Upper lobe of left lung (tissue), 6 donors: ENCODE measurements at regions not wholly inside any gene's neighbourhood (a gene's known extent, or its start where the extent isn't known, plus 50 kb on each side); places are given as distances from the start of the nearest gene placed in this dataset.
"Not testable (repeated sequence)": the region's sequence is repeated elsewhere in the genome, so short reads cannot be mapped to it uniquely, and the experiment has no call there.

ENCODE experiments used
- ATAC-seq, 2 donors: fragments of 200-7000 bp; cut with Tn5 transposase; one replicate each; pipeline ENCODE4 v1.9.1; 2022; ENCODE audit warnings: mild to moderate bottlenecking in 2 of 2, moderate library complexity in 2 of 2; ENCODE audit not compliant: low FRiP score in 2 of 2
- DNase-seq, 2 donors: peaks; one replicate each; pipeline ENCODE4 v3.0.0-alpha.2; 2019 to 2020
- H3K27ac ChIP-seq, 4 donors: fragments of 200-600 bp; sonication (generic); one replicate each; pipeline ENCODE4 v1.5.1; 2016 to 2019
- H3K27me3 ChIP-seq, 4 donors: fragments of 200-600 bp; sonication (generic); one replicate each; pipeline ENCODE4 v1.5.1; 2017 to 2019
- H3K36me3 ChIP-seq, 4 donors: fragments of 200-600 bp; sonication (generic); one replicate each; pipeline ENCODE4 v1.5.1; 2016 to 2019
- H3K4me1 ChIP-seq, 4 donors: fragments of 200-600 bp; sonication (generic); one replicate each; pipeline ENCODE4 v1.5.1; 2018 to 2019
- H3K4me3 ChIP-seq, 4 donors: fragments of 200-600 bp; sonication (generic); one replicate each; pipeline ENCODE4 v1.5.1; 2017 to 2019; ENCODE audit warnings: mild to moderate bottlenecking in 2 of 4, moderate library complexity in 1 of 4
- H3K9me3 ChIP-seq, 4 donors: fragments of 200-600 bp; sonication (generic); one replicate each; pipeline ENCODE4 v1.5.1; 2018 to 2019
- CTCF ChIP-seq, 6 experiments: fragments of 450-650 bp in 4 of 6; fragments of 200-600 bp in 2 of 6; sonication (generic) in 2 of 6; IDR thresholded peaks; one replicate each; pipeline ENCODE4 v1.5.1; 2016 to 2019; ENCODE audit warnings: antibody characterized with exemption in 6 of 6
- EP300 ChIP-seq, 4 donors: sonication (generic); formaldehyde crosslinking; IDR thresholded peaks; one replicate each; pipeline ENCODE4 v1.5.1; 2017; ENCODE audit warnings: antibody characterized with exemption in 4 of 4, control low read depth in 2 of 4
- POLR2A ChIP-seq, 4 donors: fragments of 450-650 bp; IDR thresholded peaks; one replicate each; pipeline ENCODE4 v1.5.1; 2016 to 2017; ENCODE audit warnings: antibody characterized with exemption in 4 of 4, mild to moderate bottlenecking in 2 of 4
- POLR2AphosphoS5 ChIP-seq, 2 donors: sonication (generic); formaldehyde crosslinking; IDR thresholded peaks; one replicate each; pipeline ENCODE4 v1.5.1; 2017; ENCODE audit warnings: antibody characterized with exemption in 2 of 2
- WGBS, 2 donors: methylation state at CpG; one replicate each; pipeline ENCODE4 v1.1.5; 2017 to 2018; 5-methylcytosine and 5-hydroxymethylcytosine counted together
- donor health status: DM: no; HTN: no; CAD: no; lungs with moderate emphysema.
- donor health status: DM: no; HTN: yes; CAD: no; lungs with severe emphysema.

- Histone ChIP-seq H3K4me3 (no peak overlapping the region), H3K36me3 (no peaks in the 10 kb centered on the region), H3K9me3 (no peaks in the 10 kb centered on the region), H3K27me3 (peaks cover 0 to 2% (median 0%) of the 10 kb centered on the region in 4 donors), H3K4me1 (no peaks in the 10 kb centered on the region), H3K27ac (no peak overlapping the region)
- TF ChIP-seq POLR2AphosphoS5 (IDR thresholded peaks at IDR 0.05) (no peak), EP300 (IDR thresholded peaks at IDR 0.05) (no peak), POLR2A (IDR thresholded peaks at IDR 0.05) (no peak), CTCF (IDR thresholded peaks at IDR 0.05) (no peak)
- 80 to 81% methylated on average over 4 of the region's 4 CpGs for WGBS, 2 donors
- ATAC-seq = no peak
- no peak for DNase-seq
Observed at GRCh38 chr16:7792346-7792745, 459.7 kb downstream of the RBFOX1 start.

GRCh38 chr16:7791028-7791590 is 458.5 kb downstream of the RBFOX1 start:
- ATAC-seq (no peak), DNase-seq (no peak)
- H3K4me3 ChIP-seq = no peak overlapping the region
- WGBS, 2 donors = 84 to 86% methylated on average over 10 of the region's 10 CpGs
- H3K36me3 ChIP-seq = no peaks in the 10 kb centered on the region
- H3K4me1 ChIP-seq = no peaks in the 10 kb centered on the region
- no peak overlapping the region for H3K27ac ChIP-seq
- peaks cover 0 to 2% (median 0%) of the 10 kb centered on the region in 4 donors for H3K27me3 ChIP-seq
- TF ChIP-seq CTCF (IDR thresholded peaks at IDR 0.05) (no peak), EP300 (IDR thresholded peaks at IDR 0.05) (no peak), POLR2AphosphoS5 (IDR thresholded peaks at IDR 0.05) (no peak), POLR2A (IDR thresholded peaks at IDR 0.05) (no peak)
- no peaks in the 10 kb centered on the region for H3K9me3 ChIP-seq

DNA sequence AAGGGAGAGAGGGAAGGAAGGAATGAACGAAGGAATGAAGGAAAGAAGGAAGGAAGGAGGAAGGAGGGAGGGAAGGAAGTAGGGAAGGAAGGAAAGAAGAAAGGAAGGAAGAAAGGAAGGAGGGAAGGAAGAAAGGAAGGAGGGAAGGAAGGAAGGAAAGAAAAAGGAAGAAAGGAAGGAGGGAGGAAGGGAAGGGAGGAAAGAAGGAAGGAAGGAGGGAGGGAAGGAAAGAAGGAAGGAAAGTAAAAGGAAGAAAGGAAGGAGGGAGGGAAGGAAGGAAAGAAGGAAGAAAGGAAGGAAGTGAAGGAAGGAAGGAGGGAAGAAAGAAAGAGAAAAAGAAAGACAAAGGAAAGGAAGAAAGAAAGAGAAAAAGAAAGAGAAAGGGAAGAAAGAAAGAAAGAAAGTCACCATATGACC is 442.4 kb downstream of the RBFOX1 start:
- TF ChIP-seq POLR2A (IDR thresholded peaks at IDR 0.05) = no peak
- TF ChIP-seq CTCF (IDR thresholded peaks at IDR 0.05) = no peak
- no peak for TF ChIP-seq EP300 (IDR thresholded peaks at IDR 0.05)
- no peak for TF ChIP-seq POLR2AphosphoS5 (IDR thresholded peaks at IDR 0.05)
- Histone ChIP-seq H3K36me3 (no peaks in the 10 kb centered on the region), H3K9me3 (no peaks in the 10 kb centered on the region), H3K4me3 (no peak overlapping the region), H3K27me3 (no peaks in the 10 kb centered on the region), H3K27ac (no peak overlapping the region), H3K4me1 (no peaks in the 10 kb centered on the region)
- DNase-seq (no peak), ATAC-seq (no peak)
- WGBS, 2 donors = 68 to 79% methylated on average over 1 of the region's 1 CpG

DNA sequence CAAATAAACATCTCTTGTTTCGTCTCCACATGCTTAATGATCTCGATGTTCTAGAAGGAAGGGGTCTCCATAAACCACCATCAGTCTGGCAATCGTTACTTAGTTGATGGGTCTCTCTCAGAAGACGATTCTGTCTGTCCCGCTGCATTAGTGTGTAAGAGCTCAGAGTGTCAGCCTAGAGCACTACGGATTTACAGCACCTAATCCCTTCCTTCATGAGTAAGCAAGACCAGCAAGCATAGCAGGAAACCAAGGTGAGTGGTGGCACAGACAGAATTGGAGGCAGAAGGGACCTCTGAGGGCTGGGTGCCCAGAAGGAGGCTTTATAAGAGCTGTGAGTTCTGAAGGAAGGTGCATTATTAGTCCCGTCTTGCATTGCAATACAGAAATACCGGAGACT is 440.1 kb downstream of the RBFOX1 start:
- TF ChIP-seq EP300 (IDR thresholded peaks at IDR 0.05) (no peak), CTCF (IDR thresholded peaks at IDR 0.05) (no peak)
- ATAC-seq = no peak
- Histone ChIP-seq H3K27ac (no peak overlapping the region), H3K4me3 (no peak overlapping the region), H3K9me3 (no peaks in the 10 kb centered on the region), H3K27me3 (no peaks in the 10 kb centered on the region), H3K36me3 (no peaks in the 10 kb centered on the region), H3K4me1 (no peaks in the 10 kb centered on the region)
- no peak for DNase-seq
- WGBS, 2 donors = 84 to 86% methylated on average over 8 of the region's 8 CpGs

- not testable (repeated sequence) for H3K36me3 ChIP-seq, H3K27ac ChIP-seq, ATAC-seq, H3K9me3 ChIP-seq, H3K4me1 ChIP-seq, H3K4me3 ChIP-seq, H3K27me3 ChIP-seq, DNase-seq
- WGBS, 2 donors = 90 to 93% methylated on average over 6 of the region's 6 CpGs
Observed at GRCh38 chr16:7769091-7769490, 436.4 kb downstream of the RBFOX1 start.
